ENCODE measurements at regions not wholly inside any gene's neighbourhood (a gene's known extent, or its start where the extent isn't known, plus 50 kb on each side); places are given as distances from the start of the nearest gene placed in this dataset.

DNA sequence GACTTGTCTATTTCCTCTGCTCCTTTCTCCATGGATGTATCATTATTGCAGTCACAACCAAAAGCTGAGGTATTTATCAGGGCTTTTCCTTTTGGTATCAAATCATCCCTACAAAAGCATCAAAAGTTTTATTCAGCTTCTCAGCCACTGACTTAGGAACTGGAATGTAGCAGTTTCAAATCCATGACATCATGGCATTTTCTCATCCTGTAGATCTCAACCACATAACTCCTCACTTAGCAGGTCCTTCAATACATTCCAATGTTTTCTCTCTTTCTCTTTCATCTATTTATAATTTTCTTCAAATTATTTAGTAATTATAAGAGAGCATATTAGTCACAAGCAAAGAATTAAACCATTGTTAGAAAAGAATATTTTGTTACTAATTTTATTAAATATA, 537.4 kb upstream of the SORCS1 start:
- FAIRE-seq (no peak), DNase-seq (ENCODE audit: low read depth in 1 of 2, low spot score in 2 of 2) (no peak)
- Histone ChIP-seq H3K9ac (replicated peaks in 1 of 4; ENCODE audit: extremely low read depth in 1 of 4, low read depth in 3 of 4, low read length in 3 of 4) (no peak overlapping the region), H4K20me1 (replicated peaks in 1 of 2; ENCODE audit: control insufficient read depth in 1 of 2, insufficient read depth in 2 of 2, low read length in 2 of 2) (no peaks in the 10 kb centered on the region), H2AK5ac (ENCODE audit: low read depth, low read length) (no peak overlapping the region), H3K23ac (ENCODE audit: insufficient read length) (no peak overlapping the region), H3K4me2 (ENCODE audit: insufficient read depth in 1 of 2, low read depth in 2 of 2, low read length in 2 of 2) (no peak overlapping the region), H3K27me3 (replicated peaks in 1 of 4; ENCODE audit: control insufficient read depth in 3 of 4, extremely low read depth in 1 of 4, insufficient read depth in 3 of 4, low read length in 3 of 4) (no peaks in the 10 kb centered on the region), H3K27ac (ENCODE audit: low read depth, low read length) (no peak overlapping the region), H3K14ac (ENCODE audit: insufficient read length) (no peak overlapping the region), H2BK120ac (replicated peaks; ENCODE audit: low read depth, low read length) (no peak overlapping the region), H3K79me2 (ENCODE audit: control insufficient read depth in 1 of 2, insufficient read depth in 2 of 2, low read length in 2 of 2) (no peaks in the 10 kb centered on the region), H4K91ac (replicated peaks; ENCODE audit: insufficient read length, low read length) (no peak overlapping the region), H3K36me3 (ENCODE audit: control insufficient read depth in 2 of 4, insufficient read depth in 4 of 4, low read length in 3 of 4) (no peaks in the 10 kb centered on the region), H3K4me1 (replicated peaks in 1 of 4; ENCODE audit: control insufficient read depth in 3 of 4, insufficient read depth in 4 of 4, low read length in 3 of 4) (no peaks in the 10 kb centered on the region), H2BK20ac (ENCODE audit: low read length) (no peak overlapping the region), H2BK5ac (ENCODE audit: low read depth, low read length) (no peak overlapping the region), H2BK12ac (ENCODE audit: low read depth, low read length) (no peak overlapping the region), H3K23me2 (ENCODE audit: low read depth, low read length) (no peaks in the 10 kb centered on the region), H3K4me3 (ENCODE audit: extremely low read depth in 1 of 4, insufficient read depth in 2 of 4, low read depth in 3 of 4, low read length in 4 of 4) (no peak overlapping the region), H2AFZ (ENCODE audit: low read length) (no peak overlapping the region), H4K5ac (ENCODE audit: insufficient read length, low read depth, low read length) (no peak overlapping the region), H3K18ac (ENCODE audit: extremely low read depth, low read length) (no peak overlapping the region), H3K79me1 (ENCODE audit: low read depth, low read length) (no peaks in the 10 kb centered on the region), H4K8ac (ENCODE audit: extremely low read depth, insufficient read depth, low read length) (no peak overlapping the region), H3K56ac (replicated peaks; ENCODE audit: insufficient read length, low read depth, low read length) (no peak overlapping the region), H2BK15ac (ENCODE audit: low read length) (no peak overlapping the region), H3K4ac (replicated peaks; ENCODE audit: insufficient read length, low read depth, low read length) (no peak overlapping the region), H3K9me3 (ENCODE audit: insufficient read depth in 2 of 2, low read depth in 1 of 2, low read length in 1 of 2) (no peaks in the 10 kb centered on the region)
- ChIA-PET POLR2A (ENCODE audit: partially characterized antibody) (no interaction called here), CTCF (ENCODE audit: partially characterized antibody) (interaction anchor here (1.4 kb wide), 1 partner anchor 292 kb away, joined by 4 read pairs; no protein-coding TSS in a partner anchor)
- TF ChIP-seq EGR1 (IDR thresholded peaks at IDR 0.05; ENCODE audit: borderline replicate concordance, low read depth, low read length), result no peak
- no peak for TF ChIP-seq GTF2F1 (IDR thresholded peaks at IDR 0.05; ENCODE audit: borderline replicate concordance, low read depth, low read length)
- TF ChIP-seq KDM5A (IDR thresholded peaks at IDR 0.05; ENCODE audit: low read length), result no peak
- no peak for TF ChIP-seq POU5F1 (IDR thresholded peaks at IDR 0.05; ENCODE audit: low read depth, low read length)
- TF ChIP-seq HDAC2 (IDR thresholded peaks at IDR 0.05; ENCODE audit: borderline replicate concordance in 1 of 2, low read depth in 2 of 2, low read length in 2 of 2), result no peak
- TF ChIP-seq HDAC6 (IDR thresholded peaks at IDR 0.05; ENCODE audit: low read depth, low read length), result no peak
- TF ChIP-seq CBX8 (IDR thresholded peaks at IDR 0.05; ENCODE audit: borderline replicate concordance, low read depth, low read length), result no peak
- no peak for TF ChIP-seq PHF8 (conservative IDR thresholded peaks at IDR 0.05; ENCODE audit: low read depth, low read length)
- TF ChIP-seq BRCA1 (IDR thresholded peaks at IDR 0.05; ENCODE audit: low read depth, low read length), result no peak
- TF ChIP-seq YY1 (IDR thresholded peaks at IDR 0.05; ENCODE audit: low read depth, low read length), result no peak
- TF ChIP-seq, protein P1, sequence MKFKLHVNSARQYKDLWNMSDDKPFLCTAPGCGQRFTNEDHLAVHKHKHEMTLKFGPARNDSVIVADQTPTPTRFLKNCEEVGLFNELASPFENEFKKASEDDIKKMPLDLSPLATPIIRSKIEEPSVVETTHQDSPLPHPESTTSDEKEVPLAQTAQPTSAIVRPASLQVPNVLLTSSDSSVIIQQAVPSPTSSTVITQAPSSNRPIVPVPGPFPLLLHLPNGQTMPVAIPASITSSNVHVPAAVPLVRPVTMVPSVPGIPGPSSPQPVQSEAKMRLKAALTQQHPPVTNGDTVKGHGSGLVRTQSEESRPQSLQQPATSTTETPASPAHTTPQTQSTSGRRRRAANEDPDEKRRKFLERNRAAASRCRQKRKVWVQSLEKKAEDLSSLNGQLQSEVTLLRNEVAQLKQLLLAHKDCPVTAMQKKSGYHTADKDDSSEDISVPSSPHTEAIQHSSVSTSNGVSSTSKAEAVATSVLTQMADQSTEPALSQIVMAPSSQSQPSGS (IDR thresholded peaks at IDR 0.05; ENCODE audit: low read length), result no peak
- no peak for TF ChIP-seq NRF1 (IDR thresholded peaks at IDR 0.05; ENCODE audit: low read depth, low read length)
- TF ChIP-seq CHD2 (IDR thresholded peaks at IDR 0.05; ENCODE audit: low read length), result no peak
- TF ChIP-seq SIRT6 (IDR thresholded peaks at IDR 0.05; ENCODE audit: low read length), result no peak
- TF ChIP-seq POLR2A (IDR thresholded peaks at IDR 0.05; ENCODE audit: control extremely low read depth in 1 of 2, low read depth in 2 of 2, low read length in 2 of 2), result no peak
- no peak for TF ChIP-seq SAP30 (IDR thresholded peaks at IDR 0.05; ENCODE audit: insufficient read depth, insufficient replicate concordance, low read length)
